DMS53 treated with DMSO at 0.1 percent for 48 hours (cell line): ENCODE measurements at regions not wholly inside any gene's neighbourhood (a gene's known extent, or its start where the extent isn't known, plus 50 kb on each side); places are given as distances from the start of the nearest gene placed in this dataset.
"Not testable (repeated sequence)": the region's sequence is repeated elsewhere in the genome, so short reads cannot be mapped to it uniquely, and the experiment has no call there.

Experiments used
- DNase-seq: peaks from one replicate; lab custom pipeline; 2025; ENCODE audit not compliant: unreplicated experiment; lab: John Stamatoyannopoulos, UW

GRCh38 chr4:142897518-142897917 lies 51.4 kb upstream of the INPP4B start:
- not testable (repeated sequence) for DNase-seq

- no peak for DNase-seq
These were observed 54.5 kb upstream of the INPP4B start for GRCh38 chr4:142900622-142901021.

- DNase-seq: no peak
These were observed 55.1 kb upstream of the INPP4B start for GRCh38 chr4:142901166-142901662.

GRCh38 chr4:142903617-142904016 lies 57.5 kb upstream of the INPP4B start:
- DNase-seq: not testable (repeated sequence)

GRCh38 chr4:142909908-142910307 lies 63.8 kb upstream of the INPP4B start:
- DNase-seq: no peak

GRCh38 chr4:142913034-142913433 lies 66.9 kb upstream of the INPP4B start:
- no peak for DNase-seq

- DNase-seq: no peak
These were observed 67.4 kb upstream of the INPP4B start for GRCh38 chr4:142913461-142914030.

GRCh38 chr4:142917678-142918077 lies 71.6 kb upstream of the INPP4B start:
- no peak for DNase-seq

GRCh38 chr4:142922720-142923119 lies 76.6 kb upstream of the INPP4B start:
- no peak for DNase-seq

- no peak for DNase-seq
These were observed 77.5 kb upstream of the INPP4B start for GRCh38 chr4:142923619-142924018.

GRCh38 chr4:142925161-142925560 lies 79.1 kb upstream of the INPP4B start:
- DNase-seq: no peak

- DNase-seq: no peak
These were observed 81.6 kb upstream of the INPP4B start for GRCh38 chr4:142927721-142928120.

GRCh38 chr4:142929526-142929925 lies 83.4 kb upstream of the INPP4B start:
- DNase-seq: no peak

GRCh38 chr4:142933207-142933606 lies 87.1 kb upstream of the INPP4B start:
- DNase-seq: no peak

GRCh38 chr4:142940425-142941330 lies 94.6 kb upstream of the INPP4B start:
- peak; percentile 86 for DNase-seq

GRCh38 chr4:142944565-142944964 lies 98.5 kb upstream of the INPP4B start:
- DNase-seq: no peak

GRCh38 chr4:142952821-142953580 lies 106.9 kb upstream of the INPP4B start:
- no peak for DNase-seq

GRCh38 chr4:142954415-142954814 lies 108.3 kb upstream of the INPP4B start:
- no peak for DNase-seq

- DNase-seq: no peak
These were observed 109.4 kb upstream of the INPP4B start for GRCh38 chr4:142955501-142955900.

- peak; percentile 39 for DNase-seq
These were observed 113.1 kb upstream of the INPP4B start for GRCh38 chr4:142959173-142959572.

- DNase-seq: no peak
These were observed 114.0 kb upstream of the INPP4B start for GRCh38 chr4:142960126-142960525.
